ENCODE measurements at regions not wholly inside any gene's neighbourhood (a gene's known extent, or its start where the extent isn't known, plus 50 kb on each side); places are given as distances from the start of the nearest gene placed in this dataset.

DNA sequence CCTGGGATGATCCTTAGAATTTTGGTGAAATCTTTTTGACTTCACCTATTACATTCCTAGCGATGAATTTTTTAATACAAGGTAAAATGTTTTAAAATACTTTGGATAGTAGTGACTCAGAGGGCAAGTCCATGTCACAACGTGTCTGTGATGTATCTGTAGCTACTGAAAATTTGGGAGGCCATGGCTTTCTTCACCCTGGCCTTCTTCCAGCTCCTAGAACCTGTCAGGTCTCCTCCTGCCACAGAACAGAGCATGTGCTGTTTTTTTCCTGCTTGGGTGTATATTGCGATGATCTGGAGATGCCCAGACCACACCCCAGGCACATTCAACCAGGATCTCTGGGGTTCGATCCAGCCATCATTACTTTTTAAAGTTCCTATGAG lies 194.4 kb downstream of the BTBD3 start:
- TF ChIP-seq, protein P1, sequence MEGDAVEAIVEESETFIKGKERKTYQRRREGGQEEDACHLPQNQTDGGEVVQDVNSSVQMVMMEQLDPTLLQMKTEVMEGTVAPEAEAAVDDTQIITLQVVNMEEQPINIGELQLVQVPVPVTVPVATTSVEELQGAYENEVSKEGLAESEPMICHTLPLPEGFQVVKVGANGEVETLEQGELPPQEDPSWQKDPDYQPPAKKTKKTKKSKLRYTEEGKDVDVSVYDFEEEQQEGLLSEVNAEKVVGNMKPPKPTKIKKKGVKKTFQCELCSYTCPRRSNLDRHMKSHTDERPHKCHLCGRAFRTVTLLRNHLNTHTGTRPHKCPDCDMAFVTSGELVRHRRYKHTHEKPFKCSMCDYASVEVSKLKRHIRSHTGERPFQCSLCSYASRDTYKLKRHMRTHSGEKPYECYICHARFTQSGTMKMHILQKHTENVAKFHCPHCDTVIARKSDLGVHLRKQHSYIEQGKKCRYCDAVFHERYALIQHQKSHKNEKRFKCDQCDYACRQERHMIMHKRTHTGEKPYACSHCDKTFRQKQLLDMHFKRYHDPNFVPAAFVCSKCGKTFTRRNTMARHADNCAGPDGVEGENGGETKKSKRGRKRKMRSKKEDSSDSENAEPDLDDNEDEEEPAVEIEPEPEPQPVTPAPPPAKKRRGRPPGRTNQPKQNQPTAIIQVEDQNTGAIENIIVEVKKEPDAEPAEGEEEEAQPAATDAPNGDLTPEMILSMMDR (IDR thresholded peaks at IDR 0.05; ENCODE audit: low read depth, low read length, poor library complexity, severe bottlenecking), result no peak
- TF ChIP-seq EZH2phosphoT487 (IDR thresholded peaks at IDR 0.05; ENCODE audit: borderline replicate concordance, low read length), result no peak

All from DOHH2 (cell line).